BLaER1 treated with 17β-estradiol and CSF1 and Interleukin-3, amounts not matched to agents 10 nM and 100 nM (cell line): ENCODE measurements at regions not wholly inside any gene's neighbourhood (a gene's known extent, or its start where the extent isn't known, plus 50 kb on each side); places are given as distances from the start of the nearest gene placed in this dataset.

ENCODE experiments used
- H3K27ac ChIP-seq, 11 experiments: shearing (Covaris generic); formaldehyde crosslinking; 2 replicates each; pipeline ENCODE4 v1.8.1; 2022
- H3K27me3 ChIP-seq, 11 experiments: shearing (Covaris generic); formaldehyde crosslinking; 2 replicates each; pipeline ENCODE4 v1.8.1; 2022
- H3K36me3 ChIP-seq, 11 experiments: shearing (Covaris generic); formaldehyde crosslinking; 2 replicates each; pipeline ENCODE4 v1.8.1; 2022
- H3K4me1 ChIP-seq, 10 experiments: shearing (Covaris generic); formaldehyde crosslinking; 2 replicates each; pipeline ENCODE4 v1.8.1; 2022
- H3K4me2 ChIP-seq, 11 experiments: shearing (Covaris generic); formaldehyde crosslinking; 2 replicates each; pipeline ENCODE4 v1.8.1; 2022
- H3K4me3 ChIP-seq, 10 experiments: shearing (Covaris generic); formaldehyde crosslinking; 2 replicates each; pipeline ENCODE4 v1.8.1; 2022
- H3K9ac ChIP-seq, 11 experiments: shearing (Covaris generic); formaldehyde crosslinking; 2 replicates each; pipeline ENCODE4 v1.8.1; 2022
- H3K9me3 ChIP-seq, 11 experiments: shearing (Covaris generic); formaldehyde crosslinking; replicated peaks in 1 of 11; 2 replicates each; pipeline ENCODE4 v1.8.1; 2022
- H4K20me1 ChIP-seq, 11 experiments: shearing (Covaris generic); formaldehyde crosslinking; 2 replicates each; pipeline ENCODE4 v1.8.1; 2022
- Cebpa-rat ChIP-seq, 11 experiments: shearing (Covaris generic); IDR thresholded peaks; 2 replicates each; pipeline ENCODE4 v1.8.1; 2022

GRCh38 chrX:42519666-42520231 is 258.2 kb downstream of the PPP1R2C start:
- H3K4me2 ChIP-seq: no peak overlapping the region
- peaks cover 80 to 99% (median 92%) of the 10 kb centered on the region in 11 experiments for H3K27me3 ChIP-seq
- no peaks in the 10 kb centered on the region; a peak in 1 of 22 replicates for H4K20me1 ChIP-seq
- H3K9me3 ChIP-seq: no peaks in the 10 kb centered on the region
- no peak overlapping the region for H3K27ac ChIP-seq
- TF ChIP-seq Cebpa-rat (IDR thresholded peaks at IDR 0.05): no peak
- H3K9ac ChIP-seq: no peak overlapping the region
- no peaks in the 10 kb centered on the region for H3K4me1 ChIP-seq
- H3K4me3 ChIP-seq: no peak overlapping the region
- H3K36me3 ChIP-seq: no peaks in the 10 kb centered on the region

GRCh38 chrX:42515939-42516338 is 262.0 kb downstream of the PPP1R2C start:
- H3K9me3 ChIP-seq: peaks cover 11 to 19% (median 15%) of the 10 kb centered on the region in 11 experiments; a peak in 18 of 22 replicates

DNA sequence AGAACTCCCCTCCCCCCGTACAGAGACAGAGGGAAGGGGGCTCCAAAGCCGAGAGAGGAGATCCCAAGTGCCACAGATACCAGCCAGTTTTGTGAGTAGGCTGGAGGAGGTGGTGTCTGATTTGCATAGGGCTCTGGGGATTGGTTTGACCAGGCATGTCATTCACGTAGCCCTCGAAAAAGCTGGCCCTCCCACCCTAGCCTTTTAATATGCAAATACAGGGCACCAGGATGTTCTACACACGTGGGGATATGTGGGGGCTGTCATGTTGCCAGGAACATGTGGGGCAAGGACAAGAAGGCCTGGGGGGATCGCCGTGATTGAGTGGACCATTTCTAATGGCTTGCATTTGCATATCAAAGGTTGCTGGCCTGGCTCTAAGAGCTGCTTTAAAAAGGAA is 272.9 kb downstream of the PPP1R2C start:
- Histone ChIP-seq H3K4me1 (peaks cover 0 to 18% (median 14%) of the 10 kb centered on the region in 10 experiments; a peak in 14 of 20 replicates), H3K9me3 (peaks cover 0 to 16% (median 0%) of the 10 kb centered on the region in 11 experiments; a peak in 6 of 22 replicates), H3K4me2 (peak overlapping the region in 8 of 11 experiments; percentile 10 to 55 (median 42); a peak in 11 of 22 replicates), H3K27me3 (peaks cover 60 to 96% (median 83%) of the 10 kb centered on the region in 11 experiments), H3K36me3 (no peaks in the 10 kb centered on the region), H3K27ac (no peak overlapping the region), H4K20me1 (no peaks in the 10 kb centered on the region; a peak in 2 of 22 replicates), H3K4me3 (no peak overlapping the region), H3K9ac (no peak overlapping the region)
- no peak for TF ChIP-seq Cebpa-rat (IDR thresholded peaks at IDR 0.05)

More at GRCh38 chrX:42515939-42516338, 262.0 kb downstream of the PPP1R2C start:
- no peaks in the 10 kb centered on the region for H3K4me1 ChIP-seq
- H3K36me3 ChIP-seq: no peaks in the 10 kb centered on the region
- peaks cover 61 to 85% (median 72%) of the 10 kb centered on the region in 11 experiments for H3K27me3 ChIP-seq
- no peak overlapping the region for H3K9ac ChIP-seq
- no peak for TF ChIP-seq Cebpa-rat (IDR thresholded peaks at IDR 0.05)
- no peak overlapping the region for H3K4me2 ChIP-seq
- H3K4me3 ChIP-seq: no peak overlapping the region
- H4K20me1 ChIP-seq: no peaks in the 10 kb centered on the region
- no peak overlapping the region for H3K27ac ChIP-seq

- no peaks in the 10 kb centered on the region for H3K9me3 ChIP-seq
- H3K27ac ChIP-seq: no peak overlapping the region
- peaks cover 0 to under 1% (median 0%) of the 10 kb centered on the region in 10 experiments; a peak in 2 of 20 replicates for H3K4me1 ChIP-seq
- H3K4me3 ChIP-seq: no peak overlapping the region
- TF ChIP-seq Cebpa-rat (IDR thresholded peaks at IDR 0.05): no peak
- H3K4me2 ChIP-seq: no peak overlapping the region
- peaks cover 0 to 6% (median 0%) of the 10 kb centered on the region in 11 experiments; a peak in 3 of 22 replicates for H4K20me1 ChIP-seq
- H3K27me3 ChIP-seq: peaks cover 92 to 100% (median 94%) of the 10 kb centered on the region in 11 experiments
- no peaks in the 10 kb centered on the region for H3K36me3 ChIP-seq
- no peak overlapping the region for H3K9ac ChIP-seq
These were observed 278.3 kb downstream of the PPP1R2C start for GRCh38 chrX:42499620-42500019.

- TF ChIP-seq Cebpa-rat (IDR thresholded peaks at IDR 0.05): no peak
- no peaks in the 10 kb centered on the region for H3K4me1 ChIP-seq
- no peaks in the 10 kb centered on the region for H3K9me3 ChIP-seq
- H3K4me3 ChIP-seq: no peak overlapping the region
- H3K27ac ChIP-seq: no peak overlapping the region
- H4K20me1 ChIP-seq: peaks cover 0 to 6% (median 0%) of the 10 kb centered on the region in 11 experiments; a peak in 3 of 22 replicates
- H3K4me2 ChIP-seq: no peak overlapping the region
- H3K9ac ChIP-seq: no peak overlapping the region
- peaks cover 99 to 100% (median 100%) of the 10 kb centered on the region in 11 experiments for H3K27me3 ChIP-seq
- no peaks in the 10 kb centered on the region for H3K36me3 ChIP-seq
These were observed 280.6 kb downstream of the PPP1R2C start for GRCh38 chrX:42497356-42497755.

GRCh38 chrX:42496239-42496638 is 281.7 kb downstream of the PPP1R2C start:
- Histone ChIP-seq H3K9ac (no peak overlapping the region), H4K20me1 (peaks cover 0 to 6% (median 0%) of the 10 kb centered on the region in 11 experiments; a peak in 2 of 22 replicates), H3K36me3 (no peaks in the 10 kb centered on the region), H3K4me3 (no peak overlapping the region), H3K27me3 (peaks cover 88 to 100% (median 99%) of the 10 kb centered on the region in 11 experiments), H3K27ac (no peak overlapping the region), H3K4me2 (no peak overlapping the region), H3K9me3 (no peaks in the 10 kb centered on the region), H3K4me1 (no peaks in the 10 kb centered on the region)
- no peak for TF ChIP-seq Cebpa-rat (IDR thresholded peaks at IDR 0.05)

- Histone ChIP-seq H3K4me2 (no peak overlapping the region), H3K4me1 (no peaks in the 10 kb centered on the region), H3K9me3 (peaks cover 0 to 2% (median 0%) of the 10 kb centered on the region in 11 experiments; a peak in 1 of 22 replicates), H3K36me3 (no peaks in the 10 kb centered on the region), H3K27me3 (peaks cover 87 to 100% (median 98%) of the 10 kb centered on the region in 11 experiments), H3K9ac (no peak overlapping the region), H3K27ac (no peak overlapping the region), H3K4me3 (no peak overlapping the region), H4K20me1 (peaks cover 0 to 6% (median 0%) of the 10 kb centered on the region in 11 experiments; a peak in 2 of 22 replicates)
- TF ChIP-seq Cebpa-rat (IDR thresholded peaks at IDR 0.05): no peak
These were observed 282.8 kb downstream of the PPP1R2C start for GRCh38 chrX:42495139-42495538.

- no peaks in the 10 kb centered on the region for H3K36me3 ChIP-seq
- no peak overlapping the region for H3K9ac ChIP-seq
- no peak for TF ChIP-seq Cebpa-rat (IDR thresholded peaks at IDR 0.05)
- no peak overlapping the region for H3K4me2 ChIP-seq
- peaks cover 0 to 1% (median 0%) of the 10 kb centered on the region in 11 experiments; a peak in 1 of 22 replicates for H4K20me1 ChIP-seq
- H3K9me3 ChIP-seq: peaks cover 0 to 6% (median 0%) of the 10 kb centered on the region in 11 experiments; a peak in 1 of 22 replicates
- H3K4me1 ChIP-seq: no peaks in the 10 kb centered on the region
- H3K4me3 ChIP-seq: no peak overlapping the region
- H3K27ac ChIP-seq: no peak overlapping the region
- H3K27me3 ChIP-seq: peaks cover 74 to 98% (median 93%) of the 10 kb centered on the region in 11 experiments
These were observed 286.6 kb downstream of the PPP1R2C start for GRCh38 chrX:42491137-42491907.

- Histone ChIP-seq H3K36me3 (no peaks in the 10 kb centered on the region), H3K27ac (no peak overlapping the region), H3K9me3 (peaks cover 0 to 6% (median 0%) of the 10 kb centered on the region in 11 experiments; a peak in 1 of 22 replicates), H3K27me3 (peaks cover 65 to 98% (median 93%) of the 10 kb centered on the region in 11 experiments), H3K4me3 (no peak overlapping the region), H3K4me2 (no peak overlapping the region), H3K4me1 (no peaks in the 10 kb centered on the region), H3K9ac (no peak overlapping the region), H4K20me1 (no peaks in the 10 kb centered on the region; a peak in 1 of 22 replicates)
- TF ChIP-seq Cebpa-rat (IDR thresholded peaks at IDR 0.05): no peak
These were observed 287.9 kb downstream of the PPP1R2C start for GRCh38 chrX:42490111-42490510.
